Coronary artery (tissue), 2 donors: ENCODE measurements at regions not wholly inside any gene's neighbourhood (a gene's known extent, or its start where the extent isn't known, plus 50 kb on each side); places are given as distances from the start of the nearest gene placed in this dataset.
"Not testable (repeated sequence)": the region's sequence is repeated elsewhere in the genome, so short reads cannot be mapped to it uniquely, and the experiment has no call there.

Experiments
- DNase-seq: peaks from one replicate; pipeline ENCODE4 v3.0.0-alpha.2; 2017; ENCODE audit warnings: low spot score
- H3K27ac ChIP-seq, 2 donors: fragments of 200-600 bp; sonication (generic); one replicate each; pipeline ENCODE4 v1.5.1; 2016 to 2019
- H3K4me3 ChIP-seq: fragments of 200-600 bp; sonication (generic); 2 replicates; pipeline ENCODE4 v1.5.1; 2016; ENCODE audit warnings: mild to moderate bottlenecking, moderate library complexity
- TF ChIP-seq, protein P1 (sequence below): fragments of 200-600 bp; sonication (generic); IDR thresholded peaks from one replicate; pipeline ENCODE4 v1.5.1; 2019; ENCODE audit warnings: antibody characterized with exemption

- no peak for DNase-seq
- TF ChIP-seq, protein P1, sequence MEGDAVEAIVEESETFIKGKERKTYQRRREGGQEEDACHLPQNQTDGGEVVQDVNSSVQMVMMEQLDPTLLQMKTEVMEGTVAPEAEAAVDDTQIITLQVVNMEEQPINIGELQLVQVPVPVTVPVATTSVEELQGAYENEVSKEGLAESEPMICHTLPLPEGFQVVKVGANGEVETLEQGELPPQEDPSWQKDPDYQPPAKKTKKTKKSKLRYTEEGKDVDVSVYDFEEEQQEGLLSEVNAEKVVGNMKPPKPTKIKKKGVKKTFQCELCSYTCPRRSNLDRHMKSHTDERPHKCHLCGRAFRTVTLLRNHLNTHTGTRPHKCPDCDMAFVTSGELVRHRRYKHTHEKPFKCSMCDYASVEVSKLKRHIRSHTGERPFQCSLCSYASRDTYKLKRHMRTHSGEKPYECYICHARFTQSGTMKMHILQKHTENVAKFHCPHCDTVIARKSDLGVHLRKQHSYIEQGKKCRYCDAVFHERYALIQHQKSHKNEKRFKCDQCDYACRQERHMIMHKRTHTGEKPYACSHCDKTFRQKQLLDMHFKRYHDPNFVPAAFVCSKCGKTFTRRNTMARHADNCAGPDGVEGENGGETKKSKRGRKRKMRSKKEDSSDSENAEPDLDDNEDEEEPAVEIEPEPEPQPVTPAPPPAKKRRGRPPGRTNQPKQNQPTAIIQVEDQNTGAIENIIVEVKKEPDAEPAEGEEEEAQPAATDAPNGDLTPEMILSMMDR = no peak
- no peak overlapping the region for H3K4me3 ChIP-seq
- H3K27ac ChIP-seq = no peak overlapping the region
These were observed 78.8 kb upstream of the ATP5PO start for GRCh38 chr21:33994373-33994772.

DNA sequence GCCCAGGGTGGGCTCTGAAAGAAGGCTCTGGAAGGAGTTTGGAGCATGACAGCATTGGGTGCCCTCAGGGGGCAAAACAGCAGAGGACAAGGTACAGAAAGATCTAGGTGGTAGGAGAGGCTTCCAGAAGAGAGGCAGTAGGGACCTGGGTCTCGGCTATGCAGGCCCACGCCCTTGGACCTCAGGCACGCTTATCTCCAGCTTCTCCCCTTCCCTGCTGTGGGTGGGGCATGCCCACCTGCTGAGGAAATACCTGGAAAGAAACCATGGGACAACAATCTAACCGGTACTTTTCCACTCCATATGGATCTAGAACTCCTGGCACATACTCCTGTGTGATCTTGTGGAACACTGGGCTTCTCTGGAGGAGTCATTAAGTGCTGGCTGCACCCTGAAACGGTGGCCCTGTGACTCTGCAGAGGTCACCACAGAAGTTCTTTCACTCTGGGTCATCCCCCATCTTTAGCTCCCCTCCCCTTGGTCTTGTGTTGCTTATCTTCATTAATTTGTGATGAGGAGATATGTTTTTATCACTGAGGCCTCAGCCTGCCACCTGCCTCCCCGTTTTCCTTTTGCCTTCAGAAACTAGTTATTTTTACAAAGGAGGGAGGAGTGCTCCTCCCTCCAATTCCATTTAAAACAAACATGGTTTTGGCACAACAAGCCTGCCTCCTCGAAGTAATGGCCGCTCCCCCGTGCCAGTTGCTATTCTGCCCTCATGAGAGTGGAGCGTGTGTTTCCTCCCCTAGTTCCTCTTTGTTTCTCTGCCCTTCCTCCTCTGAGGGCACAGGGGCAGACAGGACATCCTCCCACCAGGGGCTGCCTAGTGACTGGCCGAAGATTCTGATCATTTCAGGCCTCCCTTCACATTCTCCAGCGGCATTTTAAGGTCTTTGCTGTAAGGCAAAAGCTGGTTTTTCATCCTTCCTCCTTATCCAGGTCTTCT, 78.0 kb upstream of the ATP5PO start:
- no peak overlapping the region for H3K4me3 ChIP-seq
- TF ChIP-seq, protein P1 = no peak
- peak overlapping the region in 1 of 2 donors; percentile 31 for H3K27ac ChIP-seq
- DNase-seq = no peak

- DNase-seq, H3K27ac ChIP-seq, H3K4me3 ChIP-seq: not testable (repeated sequence)
These were observed 76.8 kb upstream of the ATP5PO start for GRCh38 chr21:33992412-33992811.

DNA sequence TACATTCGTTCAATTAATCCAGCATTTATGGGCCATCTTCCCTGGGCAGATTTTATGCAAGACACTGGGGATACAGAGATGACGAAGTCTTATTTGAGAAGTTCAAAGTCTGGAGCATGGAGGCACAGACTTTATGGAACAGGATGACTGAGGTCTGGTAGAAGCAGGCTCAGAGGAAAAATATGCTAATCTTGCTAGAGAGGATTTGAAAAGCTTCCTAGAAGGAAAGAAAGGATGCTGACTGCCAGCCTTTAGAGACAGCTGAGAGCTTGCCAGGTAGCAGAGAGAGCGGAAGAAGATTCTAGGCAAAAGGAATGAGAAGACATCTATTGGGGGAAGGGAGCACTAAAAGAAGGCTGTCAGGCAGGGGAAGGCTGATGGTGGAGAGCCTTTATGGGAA, 75.5 kb upstream of the ATP5PO start:
- Histone ChIP-seq H3K4me3 (no peak overlapping the region), H3K27ac (no peak overlapping the region)
- TF ChIP-seq, protein P1 = no peak
- no peak for DNase-seq

DNA sequence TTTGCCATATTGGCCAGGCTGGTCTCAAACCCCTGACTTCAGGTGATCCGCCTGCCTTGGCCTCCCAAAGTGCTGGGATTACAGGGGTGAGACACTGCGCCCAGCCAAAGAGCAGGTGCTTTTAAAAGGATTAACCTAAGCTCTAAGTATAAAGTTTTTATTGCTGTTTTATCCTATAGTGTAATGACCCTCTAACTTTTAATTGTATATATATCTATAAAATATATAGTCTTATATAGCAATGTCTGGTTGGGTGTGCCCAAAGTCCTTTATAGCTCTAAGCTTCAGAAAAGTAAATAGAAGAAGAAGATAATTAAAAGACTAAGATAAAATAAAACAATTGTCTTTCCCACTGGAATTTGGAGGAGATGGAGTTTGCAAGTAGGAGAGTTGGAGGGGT, 73.8 kb upstream of the ATP5PO start:
- H3K27ac ChIP-seq = no peak overlapping the region
- H3K4me3 ChIP-seq = no peak overlapping the region
- TF ChIP-seq, protein P1 = no peak
- DNase-seq = no peak

DNA sequence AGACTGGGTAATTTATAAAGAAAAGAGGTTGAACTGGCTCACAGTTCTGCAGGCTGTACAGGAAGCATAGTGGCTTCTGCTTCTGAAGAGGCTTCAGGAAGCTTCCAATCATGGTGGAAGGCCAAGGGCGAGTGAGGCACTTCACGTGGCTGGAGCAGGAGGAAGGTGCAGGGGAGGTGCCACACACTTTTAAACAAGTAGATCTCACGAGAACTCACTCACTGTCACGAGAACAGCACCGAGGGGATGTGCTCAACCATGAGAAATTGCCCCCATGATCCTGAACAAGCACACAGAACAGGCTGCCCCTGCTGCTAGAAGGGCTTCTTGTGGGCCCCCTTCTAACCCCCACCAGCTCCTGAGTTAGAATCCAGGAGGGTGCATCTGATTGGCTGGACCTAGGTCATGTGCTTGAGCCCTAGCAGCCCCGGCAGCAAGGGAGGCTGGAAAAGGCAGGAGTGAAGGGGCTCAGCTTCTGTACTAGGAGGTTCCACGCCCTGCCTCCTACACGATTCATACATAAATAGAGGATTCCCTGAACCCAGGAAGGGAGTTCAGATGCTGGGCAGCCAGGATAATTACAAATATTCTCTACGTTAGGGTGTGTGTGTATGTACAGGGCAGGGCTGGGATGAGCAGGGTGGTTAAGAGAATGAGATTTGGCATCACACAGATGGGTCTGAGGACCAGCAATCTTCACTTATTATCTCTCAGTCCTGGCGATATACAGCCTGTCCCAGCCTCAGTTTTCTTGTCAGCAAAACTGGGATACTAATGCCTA, 72.8 kb upstream of the ATP5PO start:
- TF ChIP-seq, protein P1 = no peak
- Histone ChIP-seq H3K27ac (no peak overlapping the region), H3K4me3 (no peak overlapping the region)
- no peak for DNase-seq

DNA sequence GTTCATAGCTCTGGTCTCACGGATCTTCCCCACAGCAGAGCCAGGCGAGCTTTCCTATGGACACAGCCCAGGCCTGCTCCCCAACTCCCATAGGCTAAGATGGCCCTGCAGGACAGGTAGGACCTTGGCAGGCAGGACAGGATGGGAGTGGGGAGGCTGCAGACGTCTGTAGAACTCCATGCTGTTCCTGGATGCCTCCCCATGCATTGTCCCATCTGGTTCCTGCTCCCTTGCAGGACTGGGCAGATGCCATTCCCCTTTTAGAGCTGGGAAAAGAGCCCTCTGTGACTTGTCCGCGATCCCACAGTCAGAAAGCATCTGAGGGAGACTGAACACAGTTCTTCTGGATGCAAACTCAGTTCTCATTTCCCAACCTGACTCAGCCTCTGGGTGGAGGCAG, 71.9 kb upstream of the ATP5PO start:
- H3K27ac ChIP-seq = no peak overlapping the region
- no peak overlapping the region for H3K4me3 ChIP-seq
- TF ChIP-seq, protein P1 = no peak
- no peak for DNase-seq
